HepG2 (cell line): ENCODE measurements at regions not wholly inside any gene's neighbourhood (a gene's known extent, or its start where the extent isn't known, plus 50 kb on each side); places are given as distances from the start of the nearest gene placed in this dataset.

Experiments
- BRCA1 ChIP-seq: sonication (generic); formaldehyde crosslinking; IDR thresholded peaks from 2 replicates; pipeline ENCODE4 v1.4.0; 2020; ENCODE audit warnings: missing genetic modification reagents
- RXRA ChIP-seq: sonication (generic); formaldehyde crosslinking; IDR thresholded peaks from 2 replicates; pipeline ENCODE4 v1.5.1; 2020; ENCODE audit warnings: missing genetic modification reagents
- ZZZ3 ChIP-seq: sonication (generic); formaldehyde crosslinking; IDR thresholded peaks from 2 replicates; pipeline ENCODE4 v1.4.0; 2020; ENCODE audit warnings: missing genetic modification reagents, mild to moderate bottlenecking, borderline replicate concordance

- no peak for TF ChIP-seq BRCA1 (CRISPR knock-in tag)
- no peak for TF ChIP-seq ZZZ3 (CRISPR knock-in tag)
- TF ChIP-seq RXRA = no peak
These were observed 254.1 kb downstream of the HNMT start for GRCh38 chr2:138218397-138218796.
